GM15510 (cell line): ENCODE measurements at regions not wholly inside any gene's neighbourhood (a gene's known extent, or its start where the extent isn't known, plus 50 kb on each side); places are given as distances from the start of the nearest gene placed in this dataset.
A peak's percentile ranks its signal among the peaks of the same experiment; 100 is the strongest.

Experiments used
- POLR2A ChIP-seq: IDR thresholded peaks from 3 replicates; pipeline ENCODE4 v1.6.1; 2011; ENCODE audit warnings: borderline replicate concordance; ENCODE audit not compliant: insufficient read length; ENCODE audit errors: extremely low read depth

DNA sequence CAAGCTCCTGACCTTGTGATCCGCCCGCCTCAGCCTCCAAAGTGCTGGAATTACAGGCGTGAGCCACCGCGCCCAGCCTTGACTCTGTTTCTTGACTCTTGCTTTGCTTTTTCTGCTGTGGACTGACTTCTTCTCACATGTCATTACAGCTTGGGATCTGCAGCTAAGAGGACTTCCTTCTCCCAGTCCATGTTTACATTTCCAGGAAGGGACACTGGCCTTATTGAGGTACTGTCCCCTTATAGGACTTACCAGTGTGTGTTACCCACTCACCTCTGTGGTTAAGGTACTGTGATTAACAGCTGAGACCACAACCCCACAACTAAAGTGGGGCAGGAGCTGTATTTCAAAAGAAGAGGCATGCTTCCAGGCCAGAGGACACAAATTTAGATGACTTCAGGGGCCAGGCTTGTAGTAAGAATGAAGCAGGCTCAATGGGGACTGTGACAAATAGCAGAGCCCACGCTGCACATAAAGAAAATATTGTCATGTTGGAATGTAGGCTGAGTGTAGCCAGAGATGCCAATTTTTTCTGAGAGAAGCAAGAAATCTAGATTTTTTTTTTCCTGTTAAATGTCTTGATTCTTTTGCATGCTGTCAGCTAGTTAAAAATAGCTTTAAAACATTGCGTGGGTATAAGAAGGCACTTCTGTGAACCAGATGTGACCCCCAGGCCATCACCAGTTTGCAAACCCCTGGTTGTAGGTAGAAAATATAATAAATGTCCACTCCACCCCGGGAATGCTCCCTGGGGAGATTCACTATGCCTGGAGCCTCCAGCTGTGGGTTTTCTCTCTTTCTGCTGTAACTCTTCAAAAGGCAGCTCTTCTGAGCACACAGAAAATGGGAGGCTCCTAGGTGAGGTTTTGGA lies 75.0 kb downstream of the PTPDC1 start:
- no peak for TF ChIP-seq POLR2A

DNA sequence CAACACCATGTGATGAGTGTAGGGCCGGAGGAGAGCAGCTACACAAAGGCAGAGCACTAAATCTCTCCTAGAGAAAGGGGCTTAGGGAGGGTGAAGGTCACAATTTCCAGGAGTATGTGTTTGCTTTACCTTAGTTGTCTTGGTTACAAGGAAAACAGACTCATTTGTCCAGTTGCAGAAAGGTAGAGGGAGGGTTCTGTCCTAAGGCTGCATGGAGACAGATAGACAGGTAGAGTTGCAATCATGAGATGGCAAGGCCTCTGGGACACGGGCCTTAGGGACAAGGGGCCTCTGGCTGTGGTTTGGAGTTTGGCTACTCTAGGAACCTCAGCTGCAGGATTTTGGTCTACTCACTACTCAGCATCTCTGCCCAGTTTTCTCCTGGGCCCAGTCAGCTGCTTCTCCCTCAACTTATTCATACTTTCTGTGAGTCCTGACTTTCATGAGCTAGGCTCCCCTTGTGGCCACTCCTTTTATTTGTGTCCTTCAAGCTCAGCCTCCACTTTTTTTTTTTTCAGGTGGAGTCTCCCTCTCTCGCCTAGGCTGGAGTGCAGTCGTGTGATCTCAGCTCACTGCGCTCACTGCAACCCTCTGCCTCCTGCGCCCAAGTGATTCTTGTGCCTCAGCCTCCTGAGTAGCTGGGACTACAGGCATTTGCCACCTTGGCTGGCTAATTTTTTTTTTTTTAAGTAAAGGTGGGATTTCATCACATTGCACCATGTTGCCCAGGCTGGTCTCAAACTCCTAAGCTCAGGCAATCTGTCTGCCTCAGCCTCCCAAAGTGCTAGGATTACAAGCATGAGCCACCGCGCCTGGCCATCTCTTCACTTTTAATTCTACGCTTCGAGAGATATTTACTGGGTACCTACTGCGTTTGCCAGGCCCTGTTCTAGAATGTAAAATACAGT lies 76.6 kb downstream of the PTPDC1 start:
- TF ChIP-seq POLR2A = no peak

DNA sequence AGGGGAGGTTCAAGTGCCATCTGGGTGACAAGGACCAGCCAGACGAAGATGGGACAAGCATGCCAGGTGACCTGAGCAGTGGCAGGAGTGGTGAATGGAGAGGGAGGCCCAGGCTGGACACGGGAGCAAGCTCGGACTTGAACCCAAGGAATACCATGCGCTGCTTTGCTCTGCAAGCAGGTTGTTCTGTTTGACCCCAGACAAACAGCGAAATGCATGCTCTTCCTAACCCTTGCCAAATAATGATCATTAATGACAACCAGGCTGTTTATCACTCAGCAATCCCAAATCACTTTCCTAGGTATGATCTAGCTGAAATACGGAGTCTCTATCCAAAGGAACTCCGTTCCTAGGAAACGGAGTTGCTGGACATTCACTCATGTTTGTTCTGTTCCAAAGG lies 77.4 kb downstream of the PTPDC1 start:
- no peak for TF ChIP-seq POLR2A

DNA sequence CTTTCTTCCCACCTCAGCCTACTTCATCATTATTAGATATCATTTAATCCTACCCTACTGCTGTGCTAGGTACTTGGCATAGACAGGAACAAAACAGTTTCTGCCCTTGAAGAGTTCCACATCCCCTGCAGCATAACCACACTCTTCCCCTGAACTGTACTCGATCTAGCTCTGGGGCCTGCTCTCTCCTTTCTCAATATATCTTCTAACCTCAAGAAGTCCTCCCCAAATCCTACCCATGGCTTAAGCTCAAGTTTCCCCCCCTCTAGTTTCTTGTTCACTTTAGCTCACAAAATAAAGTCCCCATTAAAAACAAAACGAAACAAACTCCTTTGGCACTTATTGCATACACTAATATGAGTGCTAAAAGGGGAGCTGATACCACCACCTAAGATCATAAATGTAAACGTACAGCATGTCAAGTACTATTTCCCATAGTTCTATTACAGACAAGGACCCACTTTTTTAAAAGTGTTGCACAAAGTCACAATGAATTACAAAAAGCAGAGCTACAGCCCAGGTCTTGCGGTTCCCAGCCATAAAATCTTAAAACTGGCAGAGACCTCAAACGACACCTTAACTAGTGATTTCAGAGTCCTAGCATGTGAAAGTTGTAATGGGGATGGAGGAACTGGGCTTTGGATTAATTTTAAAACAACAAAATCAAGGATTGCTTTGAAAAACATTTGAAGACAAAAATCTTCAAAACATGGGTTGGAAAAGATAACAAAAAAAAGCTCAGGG lies 80.7 kb downstream of the PTPDC1 start:
- no peak for TF ChIP-seq POLR2A

DNA sequence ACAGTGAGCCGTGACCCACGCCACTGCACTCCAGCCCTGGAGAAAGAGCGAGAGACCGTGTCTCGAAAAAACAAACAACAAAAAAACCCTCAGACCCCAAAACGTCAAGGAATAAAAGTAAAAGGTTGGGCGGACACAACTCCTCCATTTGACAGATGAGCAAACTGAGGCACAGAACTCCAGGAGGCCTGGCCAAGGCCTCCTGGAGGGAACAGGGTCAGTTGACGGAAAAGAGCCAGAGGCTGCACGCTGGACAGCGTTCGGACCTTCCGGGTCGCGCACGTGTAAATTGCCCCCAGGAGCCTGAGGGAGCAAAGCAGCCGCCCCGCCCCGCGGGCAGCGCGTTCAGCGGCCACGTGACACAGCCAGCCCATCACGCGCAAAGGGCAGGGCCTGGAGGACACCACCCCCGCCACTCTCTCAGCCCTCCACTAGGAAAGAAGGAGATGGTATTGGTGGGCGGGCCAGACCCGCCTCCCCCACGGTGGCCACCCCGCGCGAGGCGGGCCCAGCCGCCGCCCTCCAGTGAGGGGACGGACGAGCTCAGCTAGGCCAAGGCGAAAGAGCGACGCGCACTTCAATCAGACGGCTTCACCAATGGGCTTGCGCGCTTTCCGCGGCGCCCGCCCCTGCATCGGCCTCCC lies 81.5 kb downstream of the PTPDC1 start:
- no peak for TF ChIP-seq POLR2A

DNA sequence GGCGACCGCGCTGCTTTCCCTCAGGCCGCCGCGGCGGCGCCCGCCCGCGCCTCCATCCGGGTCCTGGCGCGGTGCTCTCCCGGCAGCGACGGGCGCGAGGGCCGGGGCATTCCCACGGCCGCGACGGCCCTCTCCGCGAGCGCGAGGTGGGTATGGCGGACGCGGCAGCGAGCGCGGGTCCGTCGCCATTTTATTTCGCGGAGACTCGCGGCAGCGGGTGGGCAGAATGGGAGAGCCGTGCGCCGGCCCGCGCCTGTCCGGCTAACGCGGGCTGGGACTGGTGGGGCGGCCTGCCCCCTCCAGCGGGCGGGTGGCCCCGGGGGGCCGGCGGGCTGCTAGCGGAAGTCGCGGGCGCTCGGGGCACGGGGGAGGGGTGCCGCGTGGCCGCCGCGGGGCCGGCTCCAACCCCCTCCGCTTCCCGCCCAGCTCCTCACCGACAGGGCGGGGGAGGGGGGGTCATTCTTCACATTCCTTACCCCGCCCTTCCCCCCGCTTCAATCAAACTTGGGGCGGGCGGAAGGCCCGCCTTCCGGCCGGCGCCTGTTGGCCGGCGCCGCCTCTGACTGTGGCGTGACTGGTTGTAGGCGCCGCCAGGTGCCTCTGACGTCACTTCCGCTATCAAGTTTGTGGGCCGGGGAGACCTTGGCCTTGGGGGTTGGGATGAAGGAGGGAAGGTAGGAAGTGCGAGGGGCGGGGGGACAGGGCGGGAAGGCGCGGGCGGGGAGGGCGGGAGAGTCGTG lies 82.1 kb downstream of the PTPDC1 start:
- TF ChIP-seq POLR2A = peak; percentile 80

DNA sequence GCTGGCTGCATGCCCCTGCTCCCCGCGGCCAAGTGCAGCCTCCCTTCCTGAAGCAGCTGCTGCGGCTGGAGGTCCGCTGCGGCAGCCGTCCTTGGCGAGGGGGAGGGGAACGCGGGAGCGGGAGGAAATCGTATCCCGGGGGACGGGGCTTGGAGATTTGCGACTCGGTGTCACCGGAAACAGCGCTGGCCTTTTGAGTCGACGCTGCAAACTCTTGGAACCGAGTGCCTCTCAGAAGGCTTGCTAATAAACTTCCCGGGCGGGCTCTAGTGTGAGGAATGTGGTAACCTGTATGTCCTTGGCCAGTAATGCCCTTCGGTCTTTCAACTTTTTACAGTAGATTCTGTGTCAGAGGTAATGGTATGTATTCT lies 82.7 kb downstream of the PTPDC1 start:
- TF ChIP-seq POLR2A = peak; percentile 34

DNA sequence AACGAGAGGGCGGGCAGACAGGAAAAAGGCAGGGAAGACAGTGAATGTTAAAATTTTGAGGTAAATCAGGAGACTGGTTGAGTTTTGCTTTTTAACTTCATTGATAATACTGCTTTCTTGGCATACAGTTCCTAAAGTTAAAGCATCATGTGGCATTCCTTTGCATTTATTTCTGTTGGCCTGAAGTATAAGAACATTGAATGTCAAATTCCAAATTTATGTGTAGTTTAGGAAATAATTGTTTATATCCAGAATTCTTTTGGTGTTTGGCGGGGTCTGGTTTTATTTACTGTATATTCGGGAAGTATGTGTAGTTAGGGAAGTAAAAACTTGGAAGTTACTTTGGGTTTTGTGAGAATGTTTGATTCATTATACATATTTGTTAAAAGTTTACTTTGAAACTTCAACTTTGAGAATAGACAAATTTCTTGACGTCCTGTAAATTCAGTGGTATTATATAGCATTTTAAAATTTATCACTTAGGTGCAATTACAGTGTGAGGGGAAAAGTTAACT lies 83.2 kb downstream of the PTPDC1 start:
- no peak for TF ChIP-seq POLR2A

DNA sequence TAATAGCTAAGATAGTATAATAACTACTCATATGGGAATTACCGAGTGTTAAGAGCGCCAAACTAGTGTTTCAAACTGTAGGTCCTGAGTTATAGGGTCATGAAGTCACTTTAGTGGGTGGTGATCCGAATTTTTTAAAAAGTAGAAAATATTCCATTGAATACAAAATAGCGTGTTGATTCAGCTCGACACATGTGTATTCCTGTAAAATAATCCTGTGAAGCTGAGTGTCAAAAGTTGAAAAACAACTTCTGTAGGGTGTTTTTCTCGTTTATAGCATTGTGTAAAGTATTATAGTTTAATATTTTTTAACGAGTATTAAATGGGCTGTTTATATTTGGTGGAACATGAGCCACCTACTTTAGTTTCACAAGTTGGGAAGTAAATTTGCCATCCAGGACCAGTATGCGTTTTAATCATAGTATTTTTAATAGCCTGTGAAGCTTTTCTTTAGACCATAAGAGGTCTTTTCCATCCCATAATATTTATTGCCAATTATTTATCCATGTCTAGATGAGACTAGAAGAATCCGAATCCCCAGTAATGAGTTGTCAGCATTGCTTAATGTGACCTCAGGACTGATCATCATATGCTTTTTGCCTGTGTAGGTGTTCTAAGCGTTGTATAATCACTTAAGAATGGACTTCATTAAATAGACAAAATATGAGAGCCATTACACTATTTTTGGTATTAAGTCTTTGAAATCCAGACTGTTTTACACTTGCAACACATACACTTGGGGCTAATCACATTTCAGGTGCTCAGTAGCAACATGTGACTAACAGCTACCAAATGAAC lies 84.1 kb downstream of the PTPDC1 start:
- no peak for TF ChIP-seq POLR2A

DNA sequence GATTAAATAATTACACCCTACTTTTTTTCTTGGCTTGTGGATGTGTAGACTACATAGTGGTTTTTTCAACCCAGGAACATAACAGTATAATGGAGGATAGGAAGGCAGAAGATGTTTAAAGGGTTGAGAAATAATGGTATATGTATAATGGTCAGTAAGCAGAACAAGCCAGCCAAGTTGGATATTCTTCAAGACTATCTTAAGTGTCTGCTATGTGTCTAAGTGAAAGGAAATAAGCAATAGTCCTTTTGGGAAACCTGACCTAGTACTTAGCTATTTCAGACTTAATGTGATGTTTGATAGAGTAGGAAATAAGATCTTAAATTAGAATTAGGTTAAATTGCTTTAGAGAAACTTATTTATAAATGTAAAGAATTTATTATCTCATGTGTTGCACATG lies 85.7 kb downstream of the PTPDC1 start:
- no peak for TF ChIP-seq POLR2A

DNA sequence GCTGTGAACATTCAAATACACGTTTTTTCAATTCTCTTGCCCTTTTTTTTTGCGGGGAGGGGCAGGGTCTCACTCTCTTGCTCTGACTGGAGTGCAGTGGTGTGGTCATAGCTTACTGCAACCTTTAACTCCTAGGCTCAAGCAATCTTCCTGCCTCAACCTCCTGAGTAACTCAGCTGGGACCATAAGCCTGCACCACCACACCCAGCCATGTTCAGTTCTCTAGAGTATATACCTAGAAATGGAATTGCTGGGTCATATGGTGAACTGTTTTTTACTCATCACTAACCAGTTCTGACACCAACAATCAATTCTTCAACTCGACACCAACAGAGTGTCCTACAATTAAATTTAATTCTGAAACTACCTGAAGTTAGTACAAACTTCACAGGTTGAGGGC lies 85.5 kb upstream of the ZNF169 start:
- no peak for TF ChIP-seq POLR2A

DNA sequence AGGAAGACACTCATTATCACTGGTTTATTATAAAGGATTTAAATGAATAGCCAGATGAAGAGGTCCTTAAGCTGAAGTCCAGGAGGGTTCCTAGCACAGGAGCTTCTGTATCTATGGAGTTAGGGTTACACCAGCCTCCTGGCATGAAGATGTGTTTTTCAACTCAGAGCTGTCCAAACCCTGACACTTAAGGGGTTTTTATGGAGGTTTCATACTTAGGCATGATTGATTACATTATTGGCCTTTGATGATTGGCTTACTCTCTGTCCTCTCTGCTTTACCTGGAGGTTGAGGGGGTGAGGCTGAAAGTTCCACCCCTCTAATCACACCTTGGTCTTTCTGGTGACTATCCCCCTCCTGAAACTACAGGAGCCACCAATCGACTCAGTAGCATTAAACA lies 84.9 kb upstream of the ZNF169 start:
- TF ChIP-seq POLR2A = no peak

DNA sequence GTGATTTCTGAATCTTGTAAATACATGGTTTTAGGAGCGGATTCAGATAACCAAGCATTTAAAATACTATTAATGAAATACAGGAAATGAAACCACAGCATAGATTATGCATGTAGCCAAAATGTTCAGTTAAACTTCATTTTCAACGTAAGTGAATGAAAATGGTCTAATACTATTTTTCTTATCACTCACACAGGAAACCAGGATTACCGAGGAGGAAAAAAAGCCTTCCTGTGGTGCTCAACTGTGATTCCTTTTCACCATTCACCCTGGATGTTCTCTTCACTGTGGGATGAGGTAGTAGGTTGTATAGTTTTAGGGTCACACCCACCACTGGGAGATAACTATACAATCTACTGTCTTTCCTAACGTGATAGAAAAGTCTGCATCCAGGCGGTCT lies 83.4 kb upstream of the ZNF169 start:
- no peak for TF ChIP-seq POLR2A
